Superior temporal gyrus (tissue), 1 donor: ENCODE measurements at regions not wholly inside any gene's neighbourhood (a gene's known extent, or its start where the extent isn't known, plus 50 kb on each side); places are given as distances from the start of the nearest gene placed in this dataset.
"Not testable (repeated sequence)": the region's sequence is repeated elsewhere in the genome, so short reads cannot be mapped to it uniquely, and the experiment has no call there.

ENCODE experiments used
- DNase-seq: peaks from one replicate; pipeline ENCODE4 v3.0.0-alpha.2; 2016; ENCODE audit errors: extremely low spot score

GRCh38 chr11:71721840-71722239 lies 111.2 kb upstream of the DEFB108B start:
- DNase-seq: not testable (repeated sequence)

GRCh38 chr11:71723991-71724390 lies 109.0 kb upstream of the DEFB108B start:
- not testable (repeated sequence) for DNase-seq

GRCh38 chr11:71730748-71731147 lies 102.3 kb upstream of the DEFB108B start:
- not testable (repeated sequence) for DNase-seq

- DNase-seq: not testable (repeated sequence)
Measured at GRCh38 chr11:71734368-71734767, 98.6 kb upstream of the DEFB108B start.

- DNase-seq: not testable (repeated sequence)
Measured at GRCh38 chr11:71738317-71738716, 94.7 kb upstream of the DEFB108B start.

- DNase-seq: not testable (repeated sequence)
Measured at GRCh38 chr11:71743385-71743784, 89.6 kb upstream of the DEFB108B start.

- not testable (repeated sequence) for DNase-seq
Measured at GRCh38 chr11:71745656-71746055, 87.3 kb upstream of the DEFB108B start.

- not testable (repeated sequence) for DNase-seq
Measured at GRCh38 chr11:71746263-71746662, 86.7 kb upstream of the DEFB108B start.

GRCh38 chr11:71748965-71749620 lies 83.9 kb upstream of the DEFB108B start:
- DNase-seq: not testable (repeated sequence)

- not testable (repeated sequence) for DNase-seq
Measured at GRCh38 chr11:71750908-71751307, 82.1 kb upstream of the DEFB108B start.

- DNase-seq: not testable (repeated sequence)
Measured at GRCh38 chr11:71764695-71765491, 68.1 kb upstream of the DEFB108B start.

GRCh38 chr11:71767016-71767415 lies 66.0 kb upstream of the DEFB108B start:
- DNase-seq: not testable (repeated sequence)

- not testable (repeated sequence) for DNase-seq
Measured at GRCh38 chr11:71772193-71772592, 60.8 kb upstream of the DEFB108B start.

GRCh38 chr11:71774603-71775222 lies 58.3 kb upstream of the DEFB108B start:
- DNase-seq: no peak

GRCh38 chr11:71780116-71780515 lies 52.9 kb upstream of the DEFB108B start:
- DNase-seq: not testable (repeated sequence)

- DNase-seq: not testable (repeated sequence)
Measured at GRCh38 chr11:71780771-71781170, 52.2 kb upstream of the DEFB108B start.

- not testable (repeated sequence) for DNase-seq
Measured at GRCh38 chr11:71781491-71781890, 51.5 kb upstream of the DEFB108B start.

GRCh38 chr11:71782229-71782861 lies 50.7 kb upstream of the DEFB108B start:
- DNase-seq: not testable (repeated sequence)

- DNase-seq: not testable (repeated sequence)
Measured at GRCh38 chr11:71783191-71783590, 49.8 kb upstream of the DEFB108B start.
